ENCODE measurements at regions not wholly inside any gene's neighbourhood (a gene's known extent, or its start where the extent isn't known, plus 50 kb on each side); places are given as distances from the start of the nearest gene placed in this dataset.

GRCh38 chr1:55586771-55587170 lies 371.6 kb upstream of the USP24 start:
- no peak for DNase-seq

- no peak for DNase-seq
Observed at GRCh38 chr1:55585402-55585792, 370.2 kb upstream of the USP24 start.

GRCh38 chr1:55584526-55585401 lies 369.6 kb upstream of the USP24 start:
- no peak for DNase-seq

DNA sequence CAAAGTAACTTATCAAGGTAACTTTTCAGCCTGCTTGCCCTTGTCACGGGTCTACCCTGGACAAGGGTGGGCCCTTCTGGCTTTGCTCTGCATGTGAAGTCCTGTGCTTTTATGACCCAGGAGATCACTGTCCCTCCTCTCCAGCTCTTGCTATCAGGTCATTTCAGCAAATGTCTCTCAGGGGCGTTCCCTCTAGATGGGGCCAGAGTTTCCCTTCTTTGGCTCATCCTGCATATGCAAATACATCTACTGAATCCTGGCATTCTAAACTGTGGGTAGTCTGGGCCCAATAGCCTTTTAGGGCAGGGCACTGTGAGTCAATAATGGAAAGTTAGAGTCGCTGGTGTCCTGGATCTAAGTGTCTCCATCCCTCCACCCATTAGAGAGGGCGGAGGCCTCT lies 366.9 kb upstream of the USP24 start:
- peak; percentile 16 for DNase-seq

GRCh38 chr1:55580845-55581332 lies 365.7 kb upstream of the USP24 start:
- DNase-seq = no peak

- no peak for DNase-seq
Observed at GRCh38 chr1:55579332-55580001, 364.3 kb upstream of the USP24 start.

DNA sequence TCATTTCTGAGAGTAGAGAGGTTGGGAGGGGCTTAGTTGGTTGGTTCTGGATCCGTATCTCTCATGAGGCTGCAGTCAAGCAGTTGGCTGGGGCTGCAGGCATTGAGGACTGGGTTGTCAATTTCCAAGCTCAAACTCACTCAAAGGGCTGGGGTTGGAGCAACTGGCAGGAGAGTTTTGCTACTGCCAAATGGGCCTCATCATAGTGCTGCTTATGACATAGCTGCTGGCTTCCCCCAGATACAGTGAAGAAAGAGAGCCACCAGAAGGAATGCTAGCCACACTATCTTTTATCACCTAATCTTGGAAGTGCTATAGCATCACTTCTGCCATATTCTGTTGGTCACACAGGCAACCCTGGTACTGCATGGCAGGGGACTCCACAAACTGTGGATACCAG lies 363.5 kb upstream of the USP24 start:
- DNase-seq = no peak

DNA sequence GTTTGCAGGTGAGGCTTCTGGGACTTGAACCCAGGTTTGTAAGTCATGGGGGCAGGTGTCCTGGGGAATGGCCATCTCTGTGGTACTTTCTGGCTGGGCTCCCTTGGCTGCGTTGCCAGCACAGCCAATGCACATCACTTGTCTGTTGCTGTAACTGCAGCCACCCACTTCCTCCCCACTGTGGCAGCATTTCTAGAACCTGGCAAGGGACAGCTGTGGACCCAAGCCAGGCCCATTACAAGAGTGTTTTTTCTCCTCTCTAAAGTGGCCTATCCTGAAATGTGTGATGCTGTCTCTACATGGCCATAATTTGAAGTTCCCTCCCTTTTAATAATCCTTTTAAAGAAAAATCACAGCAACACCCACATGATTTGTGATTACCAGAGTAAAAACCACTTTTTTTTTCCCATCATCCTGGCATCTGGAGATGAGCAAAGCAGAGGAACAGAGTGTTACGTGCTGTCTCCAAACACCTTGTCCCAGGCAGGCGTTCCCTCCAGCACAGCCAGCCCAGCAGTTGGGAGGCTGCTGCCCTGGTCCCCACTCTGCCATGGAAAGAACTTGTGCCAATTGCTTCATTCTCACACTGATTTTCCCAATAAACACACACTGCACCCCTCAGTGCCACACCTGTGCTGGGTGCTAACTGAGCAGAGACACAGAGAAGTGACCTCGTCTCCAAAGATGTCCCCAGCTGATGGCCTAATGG lies 360.6 kb upstream of the USP24 start:
- no peak for DNase-seq

GRCh38 chr1:55574691-55575225 lies 359.6 kb upstream of the USP24 start:
- DNase-seq = no peak

DNA sequence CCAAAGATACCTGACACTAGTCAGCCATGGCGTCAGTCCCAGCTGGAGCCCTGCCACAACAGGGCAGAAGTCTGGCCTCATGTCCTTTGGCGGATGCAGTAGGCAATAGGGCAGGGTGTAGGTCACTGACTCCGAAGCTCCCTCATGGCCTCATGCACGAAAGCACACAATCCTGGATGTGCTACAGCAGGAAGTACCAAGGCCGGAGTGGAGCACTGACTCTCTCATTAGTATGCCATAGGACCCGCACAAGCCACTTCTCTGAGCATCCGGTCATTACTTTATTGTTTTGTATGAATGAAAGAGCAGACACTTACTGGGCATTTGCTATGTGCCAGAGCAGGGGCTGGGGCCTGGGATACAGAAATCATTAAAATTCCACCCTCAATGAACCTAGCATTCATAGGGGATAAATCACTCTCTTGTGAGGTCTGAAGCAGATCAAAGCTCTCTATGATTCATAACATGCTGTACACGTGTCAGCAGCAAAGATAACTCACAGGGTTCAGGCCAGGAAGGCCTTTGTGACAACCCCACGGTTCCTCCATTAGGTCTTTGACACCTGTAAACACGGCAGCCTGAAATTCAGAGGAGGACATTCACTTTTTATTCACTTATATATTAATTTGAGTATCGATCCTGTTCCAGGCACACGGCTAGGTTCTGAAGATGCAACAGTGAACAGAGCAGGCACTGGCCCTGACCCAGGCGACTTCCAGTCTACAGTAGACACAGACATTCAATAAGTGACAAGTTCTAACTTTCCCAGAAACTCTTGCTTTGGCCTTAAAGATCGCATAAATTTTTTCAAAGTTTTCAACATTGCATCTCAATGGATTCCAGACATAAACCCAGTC lies 357.9 kb upstream of the USP24 start:
- DNase-seq = no peak

DNA sequence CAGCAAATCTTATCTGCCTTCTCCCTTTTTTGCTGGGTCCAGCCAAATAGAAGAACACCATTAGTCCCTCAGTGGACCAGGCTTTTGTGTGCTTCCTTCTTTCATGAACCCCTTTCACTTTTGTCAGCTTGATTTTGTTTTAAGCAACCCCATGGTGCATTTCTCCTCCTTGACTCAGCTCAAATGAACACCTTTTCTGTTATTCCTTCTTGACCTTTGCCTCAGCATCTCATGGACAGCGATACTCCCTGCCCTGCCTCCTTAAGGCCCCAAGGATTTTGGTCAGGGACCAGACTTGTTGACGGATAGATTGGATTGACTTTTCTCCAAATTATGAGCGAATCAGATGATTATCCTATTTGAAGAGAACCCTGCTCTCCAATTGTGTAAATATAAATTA lies 356.6 kb upstream of the USP24 start:
- DNase-seq = no peak

- no peak for DNase-seq
Observed at GRCh38 chr1:55569417-55569816, 354.3 kb upstream of the USP24 start.

DNA sequence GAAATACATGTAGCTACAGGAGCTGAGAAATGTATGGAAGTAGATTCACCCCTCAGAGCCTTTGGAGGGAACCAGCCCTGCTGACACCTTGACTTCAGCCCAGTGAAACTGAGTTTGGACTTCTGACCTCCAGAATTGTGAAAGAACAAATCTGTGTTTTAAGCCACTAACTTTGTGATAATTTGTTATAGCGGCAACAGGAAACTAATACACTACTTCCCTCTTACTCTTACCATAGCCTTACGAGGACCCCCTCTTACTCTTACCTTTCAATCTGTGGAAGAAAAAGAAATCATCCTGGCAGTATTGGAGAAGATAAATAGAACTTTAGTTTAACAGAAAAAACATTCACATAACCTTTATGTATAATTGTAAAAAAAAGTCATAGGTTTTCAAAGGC lies 353.6 kb upstream of the USP24 start:
- no peak for DNase-seq

DNA sequence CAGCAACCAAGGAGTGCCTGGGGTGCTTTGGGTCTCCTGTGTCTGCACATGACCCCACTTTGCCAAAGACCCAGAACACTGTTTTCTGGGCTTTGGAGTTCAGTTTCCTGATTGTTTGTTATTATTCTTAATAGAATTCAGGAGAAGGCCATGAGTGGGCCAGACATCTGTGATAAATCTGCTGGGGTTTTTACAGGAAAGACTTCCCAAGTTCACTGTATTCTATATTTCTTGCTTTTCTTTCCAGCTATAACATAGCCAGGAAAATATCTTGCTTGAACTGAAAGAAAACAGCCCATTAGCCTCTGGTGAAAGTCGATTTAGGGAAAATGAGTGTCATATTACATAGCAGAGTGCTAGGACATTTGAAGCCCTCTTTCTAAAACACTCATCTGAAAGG lies 345.1 kb upstream of the USP24 start:
- DNase-seq = no peak

GRCh38 chr1:55559842-55560241 lies 344.7 kb upstream of the USP24 start:
- no peak for DNase-seq

GRCh38 chr1:55559161-55559611 lies 344.0 kb upstream of the USP24 start:
- DNase-seq = no peak

DNA sequence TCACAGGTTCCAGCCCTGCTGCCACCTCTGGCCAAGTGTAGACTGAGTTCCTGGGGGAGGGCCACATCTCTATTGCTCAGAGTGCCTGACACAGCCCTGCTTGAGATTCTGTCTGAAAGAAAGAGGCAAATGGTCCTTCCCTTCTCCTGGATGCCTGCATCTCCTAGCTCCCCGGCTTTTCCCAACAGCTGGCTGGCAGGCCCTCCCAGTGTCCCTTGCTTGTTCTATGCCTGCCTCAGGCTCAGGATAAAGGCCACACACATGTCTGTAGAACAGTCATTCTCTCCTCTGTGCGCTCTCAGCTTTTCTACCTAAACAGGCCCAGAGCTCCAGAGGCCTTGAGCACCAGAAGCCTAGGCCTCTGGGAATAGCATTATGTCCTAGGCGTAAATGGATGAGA lies 343.4 kb upstream of the USP24 start:
- DNase-seq = no peak

DNA sequence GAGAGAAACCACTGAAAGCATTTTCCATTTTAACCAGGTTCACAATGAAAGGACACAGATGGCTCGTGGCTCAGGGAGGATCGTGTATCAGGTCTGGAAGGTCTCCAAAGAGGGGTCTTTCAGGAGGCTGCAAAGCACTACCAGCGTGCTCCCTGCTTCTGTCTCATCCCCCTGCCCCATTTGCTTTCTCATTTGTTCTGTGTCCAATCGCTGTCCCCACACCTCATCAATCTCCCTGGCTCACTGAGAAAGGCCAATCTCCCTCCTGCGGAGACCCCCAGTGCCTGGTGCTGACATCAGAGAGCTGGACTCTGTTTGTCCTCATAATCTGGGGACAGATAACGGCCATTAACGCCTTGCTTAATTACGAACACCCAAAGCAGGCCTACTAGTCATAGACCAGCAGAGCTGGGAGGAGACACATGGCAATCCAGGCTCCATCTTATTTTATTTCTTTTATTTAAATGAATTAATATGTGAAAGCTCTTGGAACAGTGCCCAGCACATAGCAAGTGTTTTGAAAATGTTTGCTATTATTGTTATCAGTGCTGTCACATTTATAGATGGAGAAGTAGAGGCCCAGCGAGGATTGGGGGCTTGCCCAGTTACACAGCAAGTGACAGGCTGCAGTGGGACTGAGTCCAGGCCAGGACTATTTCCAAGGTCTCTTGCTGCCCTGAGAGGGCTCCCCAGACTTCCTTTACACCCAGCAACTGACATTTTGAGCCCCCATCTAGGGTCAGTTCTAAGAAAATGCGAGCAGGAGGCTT lies 341.0 kb upstream of the USP24 start:
- DNase-seq = no peak

GRCh38 chr1:55554611-55555010 lies 339.4 kb upstream of the USP24 start:
- DNase-seq = no peak

GRCh38 chr1:55552636-55553035 lies 337.5 kb upstream of the USP24 start:
- DNase-seq = no peak

DNA sequence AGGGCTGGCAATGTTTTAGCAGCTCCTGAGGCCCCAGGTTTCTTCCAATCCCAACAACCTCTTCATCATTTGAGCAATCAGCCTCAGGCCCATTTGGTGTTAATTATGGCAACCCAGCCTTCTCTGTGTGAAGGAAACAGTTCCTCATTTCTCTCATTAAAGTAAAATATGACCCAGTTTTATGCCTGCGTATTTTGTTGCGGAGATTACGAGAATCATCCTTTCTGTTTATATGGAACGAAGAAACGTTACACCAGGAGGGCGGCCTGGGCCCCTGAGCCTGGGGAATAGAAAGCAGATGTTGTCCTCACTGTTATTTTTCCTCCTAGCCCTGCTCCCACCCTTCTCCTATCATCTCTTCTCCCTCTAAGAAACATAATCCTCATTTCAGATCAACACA lies 332.2 kb upstream of the USP24 start:
- DNase-seq = no peak

GRCh38 chr1:55546553-55546952 lies 331.4 kb upstream of the USP24 start:
- no peak for DNase-seq
